OCI-LY7 (cell line): ENCODE measurements at regions not wholly inside any gene's neighbourhood (a gene's known extent, or its start where the extent isn't known, plus 50 kb on each side); places are given as distances from the start of the nearest gene placed in this dataset.

Experiments
- CTCF ChIP-seq: fragments of 200-600 bp; sonication (generic); conservative IDR thresholded peaks from 2 replicates; pipeline ENCODE4 v1.5.1; 2014; ENCODE audit warnings: mild to moderate bottlenecking, antibody characterized with exemption, low read length, moderate library complexity, mixed read lengths
- EZH2phosphoT487 ChIP-seq: fragments of 200-600 bp; sonication (generic); IDR thresholded peaks from 2 replicates; pipeline ENCODE4 v1.6.1; 2018; ENCODE audit warnings: low read depth, borderline replicate concordance, mild to moderate bottlenecking, mixed run types, antibody characterized with exemption, low read length, moderate library complexity, mixed read lengths

- no peak for TF ChIP-seq CTCF
- no peak for TF ChIP-seq EZH2phosphoT487
Observed at GRCh38 chr20:40551125-40551530, 137.9 kb downstream of the MAFB start.
